ENCODE measurements at regions not wholly inside any gene's neighbourhood (a gene's known extent, or its start where the extent isn't known, plus 50 kb on each side); places are given as distances from the start of the nearest gene placed in this dataset.

DNA sequence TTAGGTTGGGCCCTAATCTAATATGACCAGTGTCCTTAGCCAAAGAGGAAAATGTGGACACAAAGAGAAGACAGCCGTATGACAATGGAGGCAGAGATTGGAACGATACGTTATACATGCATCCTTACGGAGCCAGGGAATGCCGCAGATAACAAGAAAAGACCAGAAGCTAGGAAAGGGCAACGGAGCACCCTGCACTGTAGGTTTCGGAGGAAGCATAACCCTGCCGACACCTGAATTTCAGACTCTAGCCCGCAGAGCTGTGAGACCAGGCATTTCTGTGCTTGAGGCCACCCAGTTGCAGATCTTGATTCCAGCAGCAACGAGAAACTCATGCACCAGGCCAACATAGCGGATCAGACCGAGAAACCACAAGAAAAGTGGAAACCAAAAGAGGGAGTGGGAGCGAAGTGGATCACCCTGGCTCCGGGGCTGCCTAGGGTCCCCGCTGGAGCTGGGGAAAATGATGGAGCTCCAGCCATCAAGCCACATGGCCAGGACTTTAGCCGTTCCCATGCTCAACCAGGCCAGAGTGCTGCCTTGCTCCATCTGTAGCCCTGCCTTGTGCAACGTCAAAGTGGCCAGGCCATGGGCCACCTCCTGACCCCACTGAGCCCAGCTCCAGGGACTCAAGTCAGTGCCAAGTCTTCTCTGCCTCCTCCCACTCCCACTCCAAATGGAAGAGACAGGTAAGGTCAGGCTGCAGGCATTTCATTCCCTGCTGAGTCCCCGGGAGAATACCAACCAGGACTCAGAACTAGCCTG, 51.7 kb upstream of the RPL38 start:
- no peak overlapping the region for H3K27ac ChIP-seq
- no peak overlapping the region for H3K4me3 ChIP-seq

DNA sequence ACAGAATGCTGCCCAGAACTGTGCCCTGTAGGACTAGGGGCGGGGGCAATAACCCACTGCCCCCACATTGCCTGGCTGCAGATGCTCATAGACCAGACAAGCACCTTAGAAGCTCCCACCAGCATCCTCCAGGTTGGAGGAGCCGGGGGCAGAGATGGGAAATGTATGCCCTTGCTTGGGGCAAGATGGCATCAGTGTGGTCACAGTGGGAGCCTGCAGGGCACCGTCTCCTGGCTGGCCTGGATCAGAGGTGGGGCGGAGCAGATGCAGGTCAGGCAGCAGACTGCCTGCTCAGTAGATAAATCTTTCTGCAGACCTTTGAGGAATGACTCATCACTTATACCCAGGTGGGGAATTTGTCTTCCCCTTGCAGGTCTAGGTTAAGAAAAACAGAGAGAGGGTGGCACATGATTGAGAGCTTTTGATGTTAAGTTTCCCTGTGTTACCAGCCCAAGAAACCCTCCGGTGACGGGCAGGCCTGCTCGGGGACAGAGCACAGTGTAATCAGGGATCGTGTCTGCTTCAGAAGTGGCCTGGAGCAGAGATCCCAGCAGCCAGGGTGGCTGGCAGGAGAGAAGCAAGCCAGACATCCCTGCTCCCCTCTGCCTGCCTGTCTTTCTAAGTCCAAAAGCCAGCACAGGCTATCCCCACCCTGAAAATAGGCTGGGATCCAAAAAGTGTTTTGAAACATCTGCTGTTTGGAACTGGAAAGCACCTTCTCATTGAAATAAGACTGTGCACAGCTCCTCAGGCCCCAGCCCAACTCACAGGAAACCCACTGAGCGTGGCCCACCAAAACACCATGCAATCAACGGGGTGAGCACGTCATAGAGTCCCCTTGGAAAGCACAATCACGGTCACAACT, 50.7 kb upstream of the RPL38 start:
- Histone ChIP-seq H3K27ac (no peak overlapping the region), H3K4me3 (no peak overlapping the region)

DNA sequence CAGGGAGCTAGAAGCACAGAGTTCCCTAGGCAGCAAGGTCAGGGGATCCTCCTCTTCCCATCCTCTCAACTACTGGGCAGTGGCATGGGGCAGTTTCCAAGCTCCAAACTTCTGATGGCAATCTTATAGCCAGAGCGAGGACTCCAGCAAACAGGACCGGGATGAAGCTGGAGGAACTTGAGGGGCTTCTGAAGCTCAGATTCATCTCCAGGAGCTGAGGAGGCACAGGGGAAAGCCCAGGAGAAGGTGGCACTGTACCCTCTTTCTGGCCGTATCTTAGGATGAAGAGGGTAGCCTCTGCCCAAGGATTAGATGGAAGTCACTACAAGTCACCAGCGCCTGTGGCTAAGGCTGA, 50.0 kb upstream of the RPL38 start:
- H3K4me3 ChIP-seq: no peak overlapping the region
- H3K27ac ChIP-seq: no peak overlapping the region

Measured in skin epidermis (tissue), 12 donors.